ENCODE measurements at regions not wholly inside any gene's neighbourhood (a gene's known extent, or its start where the extent isn't known, plus 50 kb on each side); places are given as distances from the start of the nearest gene placed in this dataset.

GRCh38 chr4:124807421-124807820 lies 94.9 kb upstream of the ANKRD50 start:
- no peaks in the 10 kb centered on the region for H3K36me3 ChIP-seq
- 68 to 80% (median 78%) methylated on average over 1 of the region's 1 CpG for WGBS, 3 donors
- intact Hi-C loops (cut with DNase I), result no loop called here
- TF ChIP-seq CTCF (IDR thresholded peaks at IDR 0.05) (no peak), EP300 (IDR thresholded peaks at IDR 0.05) (no peak), POLR2A (IDR thresholded peaks at IDR 0.05) (no peak)
- H3K4me3 ChIP-seq, result no peak overlapping the region
- H3K27ac ChIP-seq, result no peak overlapping the region
- no peaks in the 10 kb centered on the region for H3K27me3 ChIP-seq
- H3K4me1 ChIP-seq (ENCODE audit: insufficient read depth), result no peaks in the 10 kb centered on the region
- DNase-seq, result no peak
- no peaks in the 10 kb centered on the region for H3K9me3 ChIP-seq

GRCh38 chr4:124806403-124806802 lies 93.9 kb upstream of the ANKRD50 start:
- H3K27me3 ChIP-seq, result no peaks in the 10 kb centered on the region
- H3K4me1 ChIP-seq (ENCODE audit: insufficient read depth), result no peaks in the 10 kb centered on the region
- no peak for DNase-seq
- no peaks in the 10 kb centered on the region for H3K9me3 ChIP-seq
- WGBS, 3 donors, result 75 to 92% (median 85%) methylated on average over 2 of the region's 2 CpGs
- TF ChIP-seq CTCF (IDR thresholded peaks at IDR 0.05) (no peak), EP300 (IDR thresholded peaks at IDR 0.05) (no peak), POLR2A (IDR thresholded peaks at IDR 0.05) (no peak)
- intact Hi-C loops (cut with DNase I), result no loop called here
- H3K36me3 ChIP-seq, result no peaks in the 10 kb centered on the region
- no peak overlapping the region for H3K4me3 ChIP-seq
- H3K27ac ChIP-seq, result no peak overlapping the region

- no peaks in the 10 kb centered on the region for H3K9me3 ChIP-seq
- intact Hi-C loops (cut with DNase I), result no loop called here
- no peak overlapping the region for H3K27ac ChIP-seq
- TF ChIP-seq CTCF (IDR thresholded peaks at IDR 0.05), result no peak
- TF ChIP-seq EP300 (IDR thresholded peaks at IDR 0.05), result no peak
- no peak for TF ChIP-seq POLR2A (IDR thresholded peaks at IDR 0.05)
- no peak overlapping the region for H3K4me3 ChIP-seq
- no peaks in the 10 kb centered on the region for H3K4me1 ChIP-seq (ENCODE audit: insufficient read depth)
- no peak for DNase-seq
- no peaks in the 10 kb centered on the region for H3K36me3 ChIP-seq
- no peaks in the 10 kb centered on the region for H3K27me3 ChIP-seq
Observed at GRCh38 chr4:124804584-124804983, 92.1 kb upstream of the ANKRD50 start.

GRCh38 chr4:124804041-124804440 lies 91.5 kb upstream of the ANKRD50 start:
- no peak for DNase-seq
- no peak for TF ChIP-seq EP300 (IDR thresholded peaks at IDR 0.05)
- WGBS, 3 donors, result 88 to 93% (median 91%) methylated on average over 4 of the region's 4 CpGs

GRCh38 chr4:124803641-124804040 lies 91.1 kb upstream of the ANKRD50 start:
- DNase-seq, result no peak
- H3K27me3 ChIP-seq, result no peaks in the 10 kb centered on the region
- 91 to 100% (median 96%) methylated on average over 1 of the region's 1 CpG for WGBS, 3 donors

More at GRCh38 chr4:124804041-124804440, 91.5 kb upstream of the ANKRD50 start:
- Histone ChIP-seq H3K27me3 (no peaks in the 10 kb centered on the region), H3K36me3 (no peaks in the 10 kb centered on the region), H3K4me1 (ENCODE audit: insufficient read depth) (no peaks in the 10 kb centered on the region), H3K9me3 (no peaks in the 10 kb centered on the region), H3K4me3 (no peak overlapping the region), H3K27ac (no peak overlapping the region)
- intact Hi-C loops (cut with DNase I), result no loop called here

More at GRCh38 chr4:124803641-124804040, 91.1 kb upstream of the ANKRD50 start:
- Histone ChIP-seq H3K27ac (no peak overlapping the region), H3K36me3 (no peaks in the 10 kb centered on the region), H3K9me3 (no peaks in the 10 kb centered on the region), H3K4me3 (no peak overlapping the region), H3K4me1 (ENCODE audit: insufficient read depth) (no peaks in the 10 kb centered on the region)
- intact Hi-C loops (cut with DNase I), result no loop called here
- TF ChIP-seq POLR2A (IDR thresholded peaks at IDR 0.05), result no peak
- no peak for TF ChIP-seq EP300 (IDR thresholded peaks at IDR 0.05)
- no peak for TF ChIP-seq CTCF (IDR thresholded peaks at IDR 0.05)
